ENCODE measurements at regions not wholly inside any gene's neighbourhood (a gene's known extent, or its start where the extent isn't known, plus 50 kb on each side); places are given as distances from the start of the nearest gene placed in this dataset.

GRCh38 chrX:148161701-148162100, 180.6 kb downstream of the FMR1NB start:
- Histone ChIP-seq H3K9ac (ENCODE audit: low read depth, low read length) (no peak overlapping the region), H3K27me3 (ENCODE audit: insufficient read depth, low read length) (no peaks in the 10 kb centered on the region), H3K4me3 (ENCODE audit: low read length) (no peak overlapping the region), H3K4me1 (ENCODE audit: insufficient read depth, low read length) (no peaks in the 10 kb centered on the region), H3K27ac (ENCODE audit: low read depth, low read length) (no peak overlapping the region), H3K36me3 (ENCODE audit: insufficient read depth, low read length) (no peaks in the 10 kb centered on the region), H3K9me3 (ENCODE audit: insufficient read depth, low read depth, low read length) (no peaks in the 10 kb centered on the region)
- 92% methylated on average over 6 of the region's 6 CpGs for WGBS

- no peaks in the 10 kb centered on the region for H3K9me3 ChIP-seq (ENCODE audit: insufficient read depth, low read depth, low read length)
- H3K4me1 ChIP-seq (ENCODE audit: insufficient read depth, low read length) = 0 out of 2 replicates have a peak, but pooled peaks cover 1% of the 10 kb centered on the region
- H3K36me3 ChIP-seq (ENCODE audit: insufficient read depth, low read length) = no peaks in the 10 kb centered on the region
- H3K27me3 ChIP-seq (ENCODE audit: insufficient read depth, low read length) = no peaks in the 10 kb centered on the region
- no peak overlapping the region for H3K27ac ChIP-seq (ENCODE audit: low read depth, low read length)
- no peak overlapping the region for H3K4me3 ChIP-seq (ENCODE audit: low read length)
- no peak overlapping the region for H3K9ac ChIP-seq (ENCODE audit: low read depth, low read length)
Observed at GRCh38 chrX:148185631-148186030, 204.5 kb downstream of the FMR1NB start.

GRCh38 chrX:148192547-148192946, 211.4 kb downstream of the FMR1NB start:
- Histone ChIP-seq H3K4me3 (ENCODE audit: low read length) (no peak overlapping the region), H3K27ac (ENCODE audit: low read depth, low read length) (no peak overlapping the region), H3K36me3 (ENCODE audit: insufficient read depth, low read length) (no peaks in the 10 kb centered on the region), H3K4me1 (ENCODE audit: insufficient read depth, low read length) (0 out of 2 replicates have a peak, but pooled peaks cover 5% of the 10 kb centered on the region), H3K9me3 (ENCODE audit: insufficient read depth, low read depth, low read length) (no peaks in the 10 kb centered on the region), H3K9ac (ENCODE audit: low read depth, low read length) (no peak overlapping the region), H3K27me3 (ENCODE audit: insufficient read depth, low read length) (no peaks in the 10 kb centered on the region)
- 76% methylated on average over 4 of the region's 4 CpGs for WGBS

- Histone ChIP-seq H3K9me3 (ENCODE audit: insufficient read depth, low read depth, low read length) (no peaks in the 10 kb centered on the region), H3K9ac (ENCODE audit: low read depth, low read length) (no peak overlapping the region), H3K27me3 (ENCODE audit: insufficient read depth, low read length) (no peaks in the 10 kb centered on the region), H3K36me3 (ENCODE audit: insufficient read depth, low read length) (no peaks in the 10 kb centered on the region), H3K4me1 (ENCODE audit: insufficient read depth, low read length) (0 out of 2 replicates have a peak, but pooled peaks cover 5% of the 10 kb centered on the region), H3K4me3 (ENCODE audit: low read length) (no peak overlapping the region), H3K27ac (ENCODE audit: low read depth, low read length) (no peak overlapping the region)
Observed at GRCh38 chrX:148193759-148194158, 212.6 kb downstream of the FMR1NB start.

GRCh38 chrX:148203531-148203930, 222.4 kb downstream of the FMR1NB start:
- no peak overlapping the region for H3K9ac ChIP-seq (ENCODE audit: low read depth, low read length)
- no peaks in the 10 kb centered on the region for H3K4me1 ChIP-seq (ENCODE audit: insufficient read depth, low read length)
- H3K9me3 ChIP-seq (ENCODE audit: insufficient read depth, low read depth, low read length) = no peaks in the 10 kb centered on the region
- no peaks in the 10 kb centered on the region for H3K27me3 ChIP-seq (ENCODE audit: insufficient read depth, low read length)
- no peak overlapping the region for H3K4me3 ChIP-seq (ENCODE audit: low read length)
- H3K36me3 ChIP-seq (ENCODE audit: insufficient read depth, low read length) = no peaks in the 10 kb centered on the region
- no peak overlapping the region for H3K27ac ChIP-seq (ENCODE audit: low read depth, low read length)
- no CpG with 5 or more reads among the region's 3 CpGs for WGBS

- Histone ChIP-seq H3K4me1 (ENCODE audit: insufficient read depth, low read length) (no peaks in the 10 kb centered on the region), H3K36me3 (ENCODE audit: insufficient read depth, low read length) (no peaks in the 10 kb centered on the region)
- 86% methylated on average over 1 of the region's 1 CpG for WGBS
Observed at GRCh38 chrX:148204195-148204594, 223.1 kb downstream of the FMR1NB start.

GRCh38 chrX:148214786-148215185, 233.6 kb downstream of the FMR1NB start:
- H3K9me3 ChIP-seq (ENCODE audit: insufficient read depth, low read depth, low read length) = no peaks in the 10 kb centered on the region
- H3K36me3 ChIP-seq (ENCODE audit: insufficient read depth, low read length) = no peaks in the 10 kb centered on the region
- no CpG with 5 or more reads among the region's 1 CpG for whole genome bisulfite sequencing
- H3K4me1 ChIP-seq (ENCODE audit: insufficient read depth, low read length) = no peaks in the 10 kb centered on the region
- no peak overlapping the region for H3K9ac ChIP-seq (ENCODE audit: low read depth, low read length)
- H3K4me3 ChIP-seq (ENCODE audit: low read length) = no peak overlapping the region
- H3K27ac ChIP-seq (ENCODE audit: low read depth, low read length) = no peak overlapping the region
- no peaks in the 10 kb centered on the region for H3K27me3 ChIP-seq (ENCODE audit: insufficient read depth, low read length)

More at GRCh38 chrX:148204195-148204594, 223.1 kb downstream of the FMR1NB start:
- H3K4me3 ChIP-seq (ENCODE audit: low read length) = no peak overlapping the region
- H3K27me3 ChIP-seq (ENCODE audit: insufficient read depth, low read length) = no peaks in the 10 kb centered on the region
- H3K9ac ChIP-seq (ENCODE audit: low read depth, low read length) = no peak overlapping the region
- H3K9me3 ChIP-seq (ENCODE audit: insufficient read depth, low read depth, low read length) = no peaks in the 10 kb centered on the region
- no peak overlapping the region for H3K27ac ChIP-seq (ENCODE audit: low read depth, low read length)

GRCh38 chrX:148215726-148216125, 234.6 kb downstream of the FMR1NB start:
- H3K4me1 ChIP-seq (ENCODE audit: insufficient read depth, low read length) = no peaks in the 10 kb centered on the region
- no peaks in the 10 kb centered on the region for H3K9me3 ChIP-seq (ENCODE audit: insufficient read depth, low read depth, low read length)
- H3K9ac ChIP-seq (ENCODE audit: low read depth, low read length) = no peak overlapping the region
- no peak overlapping the region for H3K4me3 ChIP-seq (ENCODE audit: low read length)
- WGBS = 100% methylated on average over 1 of the region's 3 CpGs
- H3K27ac ChIP-seq (ENCODE audit: low read depth, low read length) = no peak overlapping the region
- no peaks in the 10 kb centered on the region for H3K27me3 ChIP-seq (ENCODE audit: insufficient read depth, low read length)
- no peaks in the 10 kb centered on the region for H3K36me3 ChIP-seq (ENCODE audit: insufficient read depth, low read length)

- Histone ChIP-seq H3K9me3 (ENCODE audit: insufficient read depth, low read depth, low read length) (no peaks in the 10 kb centered on the region), H3K27me3 (ENCODE audit: insufficient read depth, low read length) (no peaks in the 10 kb centered on the region), H3K9ac (ENCODE audit: low read depth, low read length) (no peak overlapping the region), H3K27ac (ENCODE audit: low read depth, low read length) (no peak overlapping the region), H3K4me3 (ENCODE audit: low read length) (no peak overlapping the region), H3K36me3 (ENCODE audit: insufficient read depth, low read length) (no peaks in the 10 kb centered on the region), H3K4me1 (ENCODE audit: insufficient read depth, low read length) (no peaks in the 10 kb centered on the region)
- 100% methylated on average over 1 of the region's 2 CpGs for WGBS
Observed at GRCh38 chrX:148223361-148223760, 242.2 kb downstream of the FMR1NB start.

- H3K9ac ChIP-seq (ENCODE audit: low read depth, low read length) = no peak overlapping the region
- no peaks in the 10 kb centered on the region for H3K27me3 ChIP-seq (ENCODE audit: insufficient read depth, low read length)
- H3K27ac ChIP-seq (ENCODE audit: low read depth, low read length) = no peak overlapping the region
- no peak overlapping the region for H3K4me3 ChIP-seq (ENCODE audit: low read length)
- no peaks in the 10 kb centered on the region for H3K36me3 ChIP-seq (ENCODE audit: insufficient read depth, low read length)
- H3K4me1 ChIP-seq (ENCODE audit: insufficient read depth, low read length) = no peaks in the 10 kb centered on the region
- no peaks in the 10 kb centered on the region for H3K9me3 ChIP-seq (ENCODE audit: insufficient read depth, low read depth, low read length)
Observed at GRCh38 chrX:148228521-148228920, 247.4 kb downstream of the FMR1NB start.

- Histone ChIP-seq H3K4me3 (ENCODE audit: low read length) (no peak overlapping the region), H3K27ac (ENCODE audit: low read depth, low read length) (no peak overlapping the region), H3K9ac (ENCODE audit: low read depth, low read length) (no peak overlapping the region), H3K27me3 (ENCODE audit: insufficient read depth, low read length) (no peaks in the 10 kb centered on the region), H3K9me3 (ENCODE audit: insufficient read depth, low read depth, low read length) (no peaks in the 10 kb centered on the region), H3K4me1 (ENCODE audit: insufficient read depth, low read length) (no peaks in the 10 kb centered on the region), H3K36me3 (ENCODE audit: insufficient read depth, low read length) (no peaks in the 10 kb centered on the region)
- WGBS = no CpG with 5 or more reads among the region's 1 CpG
Observed at GRCh38 chrX:148229801-148230303, 248.7 kb downstream of the FMR1NB start.

- H3K4me3 ChIP-seq (ENCODE audit: low read length) = no peak overlapping the region
- no peaks in the 10 kb centered on the region for H3K27me3 ChIP-seq (ENCODE audit: insufficient read depth, low read length)
- no peak overlapping the region for H3K9ac ChIP-seq (ENCODE audit: low read depth, low read length)
- no peak overlapping the region for H3K27ac ChIP-seq (ENCODE audit: low read depth, low read length)
- WGBS = 82% methylated on average over 4 of the region's 4 CpGs
- H3K9me3 ChIP-seq (ENCODE audit: insufficient read depth, low read depth, low read length) = no peaks in the 10 kb centered on the region
- no peaks in the 10 kb centered on the region for H3K36me3 ChIP-seq (ENCODE audit: insufficient read depth, low read length)
- no peaks in the 10 kb centered on the region for H3K4me1 ChIP-seq (ENCODE audit: insufficient read depth, low read length)
Observed at GRCh38 chrX:148259990-148260389, 240.4 kb upstream of the AFF2 start.

Measured in HUES64 (cell line).